Panc1 (cell line): ENCODE measurements at regions not wholly inside any gene's neighbourhood (a gene's known extent, or its start where the extent isn't known, plus 50 kb on each side); places are given as distances from the start of the nearest gene placed in this dataset.

Experiments used
- ATAC-seq: fragments of 200-7000 bp; cut with Tn5 transposase; 2 replicates; pipeline ENCODE4 v1.9.1; 2020; ENCODE audit warnings: mild to moderate bottlenecking, moderate library complexity
- BruUV-seq: library from RNA; stranded (reverse); fragments of 400-500 nt; replicated peaks from 2 replicates; lab custom pipeline; 2021; lab: Mats Ljungman, UMichigan
- CTCF ChIA-PET: fragments of 300-600 bp; sonication (Branson Sonifier 250); formaldehyde crosslinking; loops from one replicate; lab custom pipeline; 2022; ENCODE audit warnings: antibody characterized with exemption; lab: Charles Lee
- POLR2A ChIA-PET: fragments of 300-600 bp; sonication (Branson Sonifier 250); formaldehyde crosslinking; loops from one replicate; lab custom pipeline; 2022; ENCODE audit warnings: antibody characterized with exemption; lab: Charles Lee
- DNase-seq: peaks from one replicate; pipeline ENCODE4 v3.0.0-alpha.2; 2010; ENCODE audit warnings: low read depth, low spot score
- H3K27ac ChIP-seq: 2 replicates; pipeline ENCODE4 v1.5.1; 2011; ENCODE audit warnings: mild to moderate bottlenecking, low read length, inconsistent platforms
- H3K27me3 ChIP-seq: fragments of 200-500 bp; sonication (Bioruptor generic); 2 replicates; pipeline ENCODE4 v1.6.0; 2014; ENCODE audit warnings: low read length, inconsistent platforms; ENCODE audit not compliant: control insufficient read depth, insufficient read depth
- H3K36me3 ChIP-seq: fragments of 200-500 bp; sonication (Bioruptor generic); 2 replicates; pipeline ENCODE4 v1.5.1; 2014; ENCODE audit warnings: inconsistent platforms, mild to moderate bottlenecking, low read length, moderate library complexity; ENCODE audit not compliant: control insufficient read depth, insufficient read depth
- H3K4me1 ChIP-seq: 2 replicates; pipeline ENCODE4 v1.5.1; 2011; ENCODE audit warnings: inconsistent platforms, mild to moderate bottlenecking, low read length, moderate library complexity; ENCODE audit not compliant: control insufficient read depth, insufficient read depth
- H3K4me3 ChIP-seq, 2 experiments: 2 replicates each; pipeline ENCODE4 v1.5.1; 2011 to 2012; ENCODE audit warnings: low read depth in 2 of 2, low read length in 2 of 2, mild to moderate bottlenecking in 2 of 2, inconsistent platforms in 1 of 2, moderate library complexity in 1 of 2
- H3K9me3 ChIP-seq: fragments of 200-500 bp; sonication (Bioruptor generic); 2 replicates; pipeline ENCODE4 v1.5.1; 2014; ENCODE audit warnings: low read depth, mild to moderate bottlenecking, inconsistent platforms, low read length, moderate library complexity; ENCODE audit not compliant: control insufficient read depth, insufficient read depth
- POLR2AphosphoS5 ChIP-seq: IDR thresholded peaks from 2 replicates; pipeline ENCODE4 v1.6.1; 2012; ENCODE audit warnings: mild to moderate bottlenecking, low read depth, low read length, moderate library complexity
- SIN3A ChIP-seq: IDR thresholded peaks from 2 replicates; pipeline ENCODE4 v1.6.1; 2012; ENCODE audit warnings: low read depth, mild to moderate bottlenecking, low read length, moderate library complexity, borderline replicate concordance; ENCODE audit not compliant: insufficient read depth
- TCF7L2 ChIP-seq: IDR thresholded peaks from 2 replicates; pipeline ENCODE4 v1.6.1; 2011; ENCODE audit warnings: mild to moderate bottlenecking, low read depth, low read length, inconsistent platforms
- in situ Hi-C: cut with HindIII; loops from 2 replicates; pipeline ENCODE4 v1.10.0; 2016; ENCODE audit warnings: low sequenced_read_pairs, low pct_unique_long_range_greater_than_20kb
- intact Hi-C: fragments of 100-400 bp; cut with micrococcal nuclease; formaldehyde crosslinking; loops from one replicate; pipeline ENCODE4 v1.10.0; 2022; ENCODE audit not compliant: unreplicated experiment
- TF ChIP-seq, protein P1 (sequence below), 2 experiments: IDR thresholded peaks; 2 replicates each; pipeline ENCODE4 v1.6.1; 2011 to 2012; ENCODE audit warnings: low read depth in 2 of 2, control low read depth in 1 of 2, low read length in 1 of 2, mild to moderate bottlenecking in 1 of 2, moderate library complexity in 1 of 2; ENCODE audit not compliant: insufficient read depth in 1 of 2
- TF ChIP-seq, protein P2 (sequence below): fragments of 450-650 bp; IDR thresholded peaks from 2 replicates; pipeline ENCODE4 v1.5.1; 2017; ENCODE audit warnings: mild to moderate bottlenecking

DNA sequence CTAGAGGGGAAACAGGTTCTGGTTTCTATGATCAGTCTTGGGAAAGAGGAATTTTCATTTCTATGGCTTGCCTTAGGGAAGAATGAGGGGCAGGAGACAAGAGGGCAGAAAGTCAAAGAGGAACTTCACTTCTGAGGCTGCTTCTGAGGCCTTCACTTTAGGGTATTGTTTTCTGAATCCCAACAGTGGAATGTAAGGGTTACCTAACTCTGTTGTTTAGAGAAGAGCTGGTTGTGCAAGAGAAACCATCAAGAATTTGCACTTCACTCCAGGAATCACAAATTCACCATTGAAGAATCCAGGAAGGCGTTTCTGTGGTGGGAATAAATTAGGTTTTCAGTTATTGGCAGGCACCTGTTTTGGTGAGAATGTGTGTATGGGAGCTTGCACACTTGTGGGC, 126.7 kb upstream of the AMOT start:
- CTCF ChIA-PET = no interaction called here
- Histone ChIP-seq H3K9me3 (no peaks in the 10 kb centered on the region), H3K4me1 (no peaks in the 10 kb centered on the region), H3K36me3 (no peaks in the 10 kb centered on the region), H3K27me3 (no peaks in the 10 kb centered on the region), H3K27ac (no peak overlapping the region), H3K4me3 (no peak overlapping the region)
- intact Hi-C loops (no loop called here), in situ Hi-C loops (no loop called here)
- no peak for TF ChIP-seq TCF7L2
- DNase-seq (no peak), ATAC-seq (no peak)
- POLR2A ChIA-PET = no interaction called here
- BruUV-seq = no TSS peak

DNA sequence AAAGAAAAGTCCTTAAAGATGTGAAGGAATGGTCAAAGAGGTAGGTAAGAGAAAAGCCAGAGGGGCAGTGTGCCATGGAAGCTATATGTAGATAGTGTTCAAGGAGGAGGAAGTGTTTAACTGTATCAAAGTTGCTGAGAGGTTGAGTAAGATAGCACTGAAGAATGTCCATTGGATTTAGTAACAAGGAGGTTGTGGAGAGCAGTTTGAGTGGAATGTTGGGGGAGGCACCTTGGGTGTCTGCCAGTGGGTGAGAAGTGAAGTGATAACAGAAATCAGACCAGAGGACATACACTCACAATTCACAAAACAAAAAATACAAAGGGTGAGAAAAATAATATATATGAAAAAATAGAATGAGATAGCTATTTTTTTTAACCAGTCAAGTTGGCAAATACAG, 121.3 kb upstream of the AMOT start:
- ChIA-PET POLR2A (no interaction called here), CTCF (no interaction called here)
- TF ChIP-seq POLR2AphosphoS5 (no peak), TCF7L2 (no peak), SIN3A (no peak)
- TF ChIP-seq, protein P1, sequence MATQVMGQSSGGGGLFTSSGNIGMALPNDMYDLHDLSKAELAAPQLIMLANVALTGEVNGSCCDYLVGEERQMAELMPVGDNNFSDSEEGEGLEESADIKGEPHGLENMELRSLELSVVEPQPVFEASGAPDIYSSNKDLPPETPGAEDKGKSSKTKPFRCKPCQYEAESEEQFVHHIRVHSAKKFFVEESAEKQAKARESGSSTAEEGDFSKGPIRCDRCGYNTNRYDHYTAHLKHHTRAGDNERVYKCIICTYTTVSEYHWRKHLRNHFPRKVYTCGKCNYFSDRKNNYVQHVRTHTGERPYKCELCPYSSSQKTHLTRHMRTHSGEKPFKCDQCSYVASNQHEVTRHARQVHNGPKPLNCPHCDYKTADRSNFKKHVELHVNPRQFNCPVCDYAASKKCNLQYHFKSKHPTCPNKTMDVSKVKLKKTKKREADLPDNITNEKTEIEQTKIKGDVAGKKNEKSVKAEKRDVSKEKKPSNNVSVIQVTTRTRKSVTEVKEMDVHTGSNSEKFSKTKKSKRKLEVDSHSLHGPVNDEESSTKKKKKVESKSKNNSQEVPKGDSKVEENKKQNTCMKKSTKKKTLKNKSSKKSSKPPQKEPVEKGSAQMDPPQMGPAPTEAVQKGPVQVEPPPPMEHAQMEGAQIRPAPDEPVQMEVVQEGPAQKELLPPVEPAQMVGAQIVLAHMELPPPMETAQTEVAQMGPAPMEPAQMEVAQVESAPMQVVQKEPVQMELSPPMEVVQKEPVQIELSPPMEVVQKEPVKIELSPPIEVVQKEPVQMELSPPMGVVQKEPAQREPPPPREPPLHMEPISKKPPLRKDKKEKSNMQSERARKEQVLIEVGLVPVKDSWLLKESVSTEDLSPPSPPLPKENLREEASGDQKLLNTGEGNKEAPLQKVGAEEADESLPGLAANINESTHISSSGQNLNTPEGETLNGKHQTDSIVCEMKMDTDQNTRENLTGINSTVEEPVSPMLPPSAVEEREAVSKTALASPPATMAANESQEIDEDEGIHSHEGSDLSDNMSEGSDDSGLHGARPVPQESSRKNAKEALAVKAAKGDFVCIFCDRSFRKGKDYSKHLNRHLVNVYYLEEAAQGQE (IDR thresholded peaks at IDR 0.05; ENCODE audit: insufficient read depth in 1 of 2, low read depth in 2 of 2, low read length in 1 of 2) = no peak
- TF ChIP-seq, protein P2, sequence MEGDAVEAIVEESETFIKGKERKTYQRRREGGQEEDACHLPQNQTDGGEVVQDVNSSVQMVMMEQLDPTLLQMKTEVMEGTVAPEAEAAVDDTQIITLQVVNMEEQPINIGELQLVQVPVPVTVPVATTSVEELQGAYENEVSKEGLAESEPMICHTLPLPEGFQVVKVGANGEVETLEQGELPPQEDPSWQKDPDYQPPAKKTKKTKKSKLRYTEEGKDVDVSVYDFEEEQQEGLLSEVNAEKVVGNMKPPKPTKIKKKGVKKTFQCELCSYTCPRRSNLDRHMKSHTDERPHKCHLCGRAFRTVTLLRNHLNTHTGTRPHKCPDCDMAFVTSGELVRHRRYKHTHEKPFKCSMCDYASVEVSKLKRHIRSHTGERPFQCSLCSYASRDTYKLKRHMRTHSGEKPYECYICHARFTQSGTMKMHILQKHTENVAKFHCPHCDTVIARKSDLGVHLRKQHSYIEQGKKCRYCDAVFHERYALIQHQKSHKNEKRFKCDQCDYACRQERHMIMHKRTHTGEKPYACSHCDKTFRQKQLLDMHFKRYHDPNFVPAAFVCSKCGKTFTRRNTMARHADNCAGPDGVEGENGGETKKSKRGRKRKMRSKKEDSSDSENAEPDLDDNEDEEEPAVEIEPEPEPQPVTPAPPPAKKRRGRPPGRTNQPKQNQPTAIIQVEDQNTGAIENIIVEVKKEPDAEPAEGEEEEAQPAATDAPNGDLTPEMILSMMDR = no peak
- intact Hi-C loops (no loop called here), in situ Hi-C loops (no loop called here)
- Histone ChIP-seq H3K9me3 (no peaks in the 10 kb centered on the region), H3K4me1 (no peaks in the 10 kb centered on the region), H3K36me3 (no peaks in the 10 kb centered on the region), H3K27me3 (no peaks in the 10 kb centered on the region), H3K4me3 (no peak overlapping the region), H3K27ac (no peak overlapping the region)
- BruUV-seq = no TSS peak
- ATAC-seq = no peak
- DNase-seq = no peak

DNA sequence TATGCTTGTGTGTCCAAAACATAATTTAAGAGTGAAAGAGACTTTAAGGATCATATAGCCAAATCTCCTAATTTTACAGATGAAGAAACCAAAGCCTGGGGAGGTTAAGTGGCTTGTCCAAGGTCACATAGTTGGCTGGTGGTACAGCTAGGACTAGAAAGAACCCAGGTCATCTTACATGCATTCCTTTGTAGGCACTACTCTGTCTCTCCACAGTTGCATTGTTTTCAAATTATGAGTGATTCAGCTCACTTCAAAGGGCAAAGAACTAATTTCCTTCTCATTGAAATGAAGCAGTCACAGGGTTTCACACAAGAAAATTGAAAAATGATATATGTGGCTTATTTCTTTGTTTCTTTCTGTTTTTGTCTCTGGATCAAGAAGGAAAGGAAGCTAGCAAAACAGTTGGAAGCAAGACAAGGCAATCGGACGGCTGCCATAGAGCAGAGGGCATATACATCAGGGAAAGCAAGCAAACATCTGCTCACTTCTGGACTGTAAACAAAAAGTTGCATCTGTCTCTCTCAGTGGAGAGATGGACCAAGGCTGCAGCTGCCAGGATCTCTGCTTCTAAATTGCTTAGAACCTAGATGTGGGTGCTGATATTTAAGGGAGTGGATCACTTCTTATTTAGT, 107.5 kb upstream of the AMOT start:
- POLR2A ChIA-PET = no interaction called here
- Histone ChIP-seq H3K27ac (no peak overlapping the region), H3K4me1 (no peaks in the 10 kb centered on the region), H3K27me3 (no peaks in the 10 kb centered on the region), H3K4me3 (no peak overlapping the region), H3K9me3 (no peaks in the 10 kb centered on the region), H3K36me3 (no peaks in the 10 kb centered on the region)
- in situ Hi-C loops = no loop called here
- intact Hi-C loops = no loop called here
- no peak for TF ChIP-seq SIN3A
- TF ChIP-seq, protein P1 (IDR thresholded peaks at IDR 0.05; ENCODE audit: insufficient read depth in 1 of 2, low read depth in 2 of 2, low read length in 1 of 2) = no peak
- no peak for ATAC-seq
- CTCF ChIA-PET = no interaction called here
- no TSS peak for BruUV-seq
- no peak for DNase-seq
